ENCODE measurements at regions not wholly inside any gene's neighbourhood (a gene's known extent, or its start where the extent isn't known, plus 50 kb on each side); places are given as distances from the start of the nearest gene placed in this dataset.

GRCh38 chr6:167530951-167531350, 206.1 kb downstream of the TTLL2 start:
- DNase-seq (ENCODE audit: insufficient read length, low spot score): no peak
- no peak for TF ChIP-seq POLR2AphosphoS5 (IDR thresholded peaks at IDR 0.05; ENCODE audit: low read depth, low read length)
- TF ChIP-seq SPI1 (IDR thresholded peaks at IDR 0.05; ENCODE audit: low read depth, low read length): no peak
- TF ChIP-seq PAX5 (IDR thresholded peaks at IDR 0.05; ENCODE audit: insufficient read depth, low read length, severe bottlenecking): no peak
- no peak for TF ChIP-seq TAF1 (IDR thresholded peaks at IDR 0.05; ENCODE audit: low read depth, low read length)
- TF ChIP-seq POLR2A (IDR thresholded peaks at IDR 0.05; ENCODE audit: low read depth, low read length): no peak
- no peak for TF ChIP-seq POU2F2 (IDR thresholded peaks at IDR 0.05; ENCODE audit: low read depth, low read length)
- FAIRE-seq: no peak

DNA sequence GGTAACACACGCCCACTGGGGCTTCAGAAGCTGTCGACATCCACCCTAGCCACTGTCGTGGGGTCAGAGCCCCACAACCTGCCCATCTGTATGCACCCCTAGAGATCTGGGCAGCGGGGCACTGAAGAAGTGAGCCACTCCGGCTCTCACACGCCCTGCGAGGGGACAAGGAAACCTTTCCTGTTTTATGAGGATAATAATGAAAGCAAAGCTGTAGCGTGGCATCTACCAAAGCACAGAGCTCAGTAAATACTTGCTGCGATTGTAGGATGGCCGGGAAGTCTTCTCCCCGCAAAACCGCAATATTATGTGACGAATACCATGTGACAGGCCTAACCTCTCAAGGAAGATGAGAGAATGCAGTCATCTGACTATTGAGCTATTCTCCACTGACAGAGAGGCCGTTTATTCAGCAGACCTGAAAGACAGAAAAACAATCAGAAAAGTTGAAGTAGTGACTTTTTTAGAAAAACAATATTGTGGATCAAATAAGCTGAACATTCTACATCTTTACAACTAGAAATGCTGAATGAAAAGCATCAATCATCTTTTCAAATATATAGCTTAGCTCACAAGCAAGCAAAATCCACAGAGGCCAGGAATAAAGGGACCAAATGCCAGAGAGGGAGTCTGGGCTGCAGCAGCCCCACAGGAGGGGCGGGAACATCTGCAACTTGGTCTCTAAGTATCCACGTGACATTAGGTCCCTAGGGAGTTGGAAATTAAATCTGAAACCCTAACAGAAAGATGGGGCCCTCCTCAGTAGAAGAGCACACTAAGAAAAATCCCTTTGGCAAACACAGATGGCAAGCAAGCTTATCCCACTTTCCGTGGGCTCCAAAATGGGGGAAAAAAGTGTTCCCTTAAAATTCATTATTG, 207.8 kb downstream of the TTLL2 start:
- TF ChIP-seq TAF1 (IDR thresholded peaks at IDR 0.05; ENCODE audit: low read depth, low read length) (no peak), POLR2AphosphoS5 (IDR thresholded peaks at IDR 0.05; ENCODE audit: low read depth, low read length) (no peak), PAX5 (IDR thresholded peaks at IDR 0.05; ENCODE audit: insufficient read depth, low read length, severe bottlenecking) (no peak), POU2F2 (IDR thresholded peaks at IDR 0.05; ENCODE audit: low read depth, low read length) (no peak), SPI1 (IDR thresholded peaks at IDR 0.05; ENCODE audit: low read depth, low read length) (no peak), POLR2A (IDR thresholded peaks at IDR 0.05; ENCODE audit: low read depth, low read length) (no peak)
- no peak for DNase-seq (ENCODE audit: insufficient read length, low spot score)

GRCh38 chr6:167533851-167534250, 209.0 kb downstream of the TTLL2 start:
- no peak for TF ChIP-seq POLR2AphosphoS5 (IDR thresholded peaks at IDR 0.05; ENCODE audit: low read depth, low read length)
- TF ChIP-seq PAX5 (IDR thresholded peaks at IDR 0.05; ENCODE audit: insufficient read depth, low read length, severe bottlenecking): no peak
- no peak for TF ChIP-seq SPI1 (IDR thresholded peaks at IDR 0.05; ENCODE audit: low read depth, low read length)
- TF ChIP-seq POLR2A (IDR thresholded peaks at IDR 0.05; ENCODE audit: low read depth, low read length): no peak
- TF ChIP-seq POU2F2 (IDR thresholded peaks at IDR 0.05; ENCODE audit: low read depth, low read length): no peak
- TF ChIP-seq TAF1 (IDR thresholded peaks at IDR 0.05; ENCODE audit: low read depth, low read length): no peak
- FAIRE-seq (no peak), DNase-seq (ENCODE audit: insufficient read length, low spot score) (no peak)

More for the DNA sequence above, 207.8 kb downstream of the TTLL2 start:
- FAIRE-seq: no peak

GRCh38 chr6:167537816-167538215, 212.9 kb downstream of the TTLL2 start:
- DNase-seq (ENCODE audit: insufficient read length, low spot score) (no peak), FAIRE-seq (no peak)
- TF ChIP-seq POLR2AphosphoS5 (IDR thresholded peaks at IDR 0.05; ENCODE audit: low read depth, low read length) (no peak), PAX5 (IDR thresholded peaks at IDR 0.05; ENCODE audit: insufficient read depth, low read length, severe bottlenecking) (no peak), POU2F2 (IDR thresholded peaks at IDR 0.05; ENCODE audit: low read depth, low read length) (no peak), TAF1 (IDR thresholded peaks at IDR 0.05; ENCODE audit: low read depth, low read length) (no peak), SPI1 (IDR thresholded peaks at IDR 0.05; ENCODE audit: low read depth, low read length) (no peak), POLR2A (IDR thresholded peaks at IDR 0.05; ENCODE audit: low read depth, low read length) (no peak)

- TF ChIP-seq PAX5 (IDR thresholded peaks at IDR 0.05; ENCODE audit: insufficient read depth, low read length, severe bottlenecking) (no peak), POLR2A (IDR thresholded peaks at IDR 0.05; ENCODE audit: low read depth, low read length) (no peak), TAF1 (IDR thresholded peaks at IDR 0.05; ENCODE audit: low read depth, low read length) (no peak), POU2F2 (IDR thresholded peaks at IDR 0.05; ENCODE audit: low read depth, low read length) (no peak), POLR2AphosphoS5 (IDR thresholded peaks at IDR 0.05; ENCODE audit: low read depth, low read length) (no peak), SPI1 (IDR thresholded peaks at IDR 0.05; ENCODE audit: low read depth, low read length) (no peak)
- FAIRE-seq: no peak
- no peak for DNase-seq (ENCODE audit: insufficient read length, low spot score)
Measured at GRCh38 chr6:167538746-167539145, 213.9 kb downstream of the TTLL2 start.

GRCh38 chr6:167540796-167541195, 215.9 kb downstream of the TTLL2 start:
- DNase-seq (ENCODE audit: insufficient read length, low spot score): no peak
- no peak for TF ChIP-seq PAX5 (IDR thresholded peaks at IDR 0.05; ENCODE audit: insufficient read depth, low read length, severe bottlenecking)
- no peak for TF ChIP-seq TAF1 (IDR thresholded peaks at IDR 0.05; ENCODE audit: low read depth, low read length)
- no peak for TF ChIP-seq POLR2AphosphoS5 (IDR thresholded peaks at IDR 0.05; ENCODE audit: low read depth, low read length)
- TF ChIP-seq POU2F2 (IDR thresholded peaks at IDR 0.05; ENCODE audit: low read depth, low read length): no peak
- no peak for TF ChIP-seq SPI1 (IDR thresholded peaks at IDR 0.05; ENCODE audit: low read depth, low read length)
- no peak for TF ChIP-seq POLR2A (IDR thresholded peaks at IDR 0.05; ENCODE audit: low read depth, low read length)
- no peak for FAIRE-seq

DNA sequence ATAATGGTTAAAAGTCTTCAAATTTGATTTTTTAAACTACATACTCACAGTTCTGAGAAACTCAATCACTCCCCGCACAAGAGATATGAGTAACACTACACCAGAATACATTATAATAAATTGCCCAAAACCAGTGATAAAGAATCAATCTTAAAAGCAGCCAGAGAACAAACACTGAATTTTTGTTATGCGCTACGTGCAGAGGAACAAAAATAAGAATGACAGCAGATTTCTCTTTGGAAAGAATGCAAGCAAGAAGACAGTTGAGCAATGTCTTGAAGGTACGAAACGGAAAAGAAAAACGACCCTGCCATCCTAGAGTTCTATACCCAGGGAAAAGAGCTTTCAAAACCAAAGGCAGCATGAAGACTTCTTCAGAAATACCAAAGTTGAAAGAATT, 216.7 kb downstream of the TTLL2 start:
- DNase-seq (ENCODE audit: insufficient read length, low spot score) (no peak), FAIRE-seq (no peak)
- no peak for TF ChIP-seq POU2F2 (IDR thresholded peaks at IDR 0.05; ENCODE audit: low read depth, low read length)
- TF ChIP-seq POLR2AphosphoS5 (IDR thresholded peaks at IDR 0.05; ENCODE audit: low read depth, low read length): no peak
- no peak for TF ChIP-seq SPI1 (IDR thresholded peaks at IDR 0.05; ENCODE audit: low read depth, low read length)
- no peak for TF ChIP-seq PAX5 (IDR thresholded peaks at IDR 0.05; ENCODE audit: insufficient read depth, low read length, severe bottlenecking)
- TF ChIP-seq TAF1 (IDR thresholded peaks at IDR 0.05; ENCODE audit: low read depth, low read length): no peak
- no peak for TF ChIP-seq POLR2A (IDR thresholded peaks at IDR 0.05; ENCODE audit: low read depth, low read length)

GRCh38 chr6:167543602-167544497, 219.0 kb downstream of the TTLL2 start:
- TF ChIP-seq POLR2AphosphoS5 (IDR thresholded peaks at IDR 0.05; ENCODE audit: low read depth, low read length): no peak
- no peak for TF ChIP-seq POLR2A (IDR thresholded peaks at IDR 0.05; ENCODE audit: low read depth, low read length)
- no peak for TF ChIP-seq TAF1 (IDR thresholded peaks at IDR 0.05; ENCODE audit: low read depth, low read length)
- TF ChIP-seq POU2F2 (IDR thresholded peaks at IDR 0.05; ENCODE audit: low read depth, low read length): no peak
- TF ChIP-seq PAX5 (IDR thresholded peaks at IDR 0.05; ENCODE audit: insufficient read depth, low read length, severe bottlenecking): no peak
- TF ChIP-seq SPI1 (IDR thresholded peaks at IDR 0.05; ENCODE audit: low read depth, low read length): no peak
- no peak for FAIRE-seq
- DNase-seq (ENCODE audit: insufficient read length, low spot score): no peak
